Natural killer cell treated with Interleukin-12 subunit alpha and Interleukin-12 subunit beta and Interleukin-15 and Interleukin-18, amount 100 ng/mL, for 72 hours (primary cell): ENCODE measurements at regions not wholly inside any gene's neighbourhood (a gene's known extent, or its start where the extent isn't known, plus 50 kb on each side); places are given as distances from the start of the nearest gene placed in this dataset.

Source experiments
- ATAC-seq, 2 donors: fragments of 150-1000 bp; cut with Tn5 transposase in 1 of 2; sonication (Bioruptor Pico), chemical (Tn5 transposase) in 1 of 2; 2 replicates each; pipeline ENCODE4 v1.10.0; 2021
- DNase-seq: peaks from one replicate; pipeline ENCODE4 v3.0.0; 2022; ENCODE audit warnings: low spot score
- H3K27ac Mint-ChIP-seq, 2 donors: 1 replicate in 1 of 2; 2 replicates in 1 of 2; pipeline ENCODE4 v1.8.0; 2022; ENCODE audit warnings: mixed read lengths in 2 of 2, mild to moderate bottlenecking in 1 of 2, moderate library complexity in 1 of 2
- H3K27me3 Mint-ChIP-seq, 2 donors: 1 replicate in 1 of 2; 2 replicates in 1 of 2; pipeline ENCODE4 v1.8.0; 2022; ENCODE audit warnings: mixed read lengths in 2 of 2
- H3K36me3 Mint-ChIP-seq: one replicate; pipeline ENCODE4 v1.8.0; 2022; ENCODE audit warnings: mixed read lengths
- H3K4me1 Mint-ChIP-seq, 2 donors: 1 replicate in 1 of 2; 2 replicates in 1 of 2; pipeline ENCODE4 v1.8.0; 2022; ENCODE audit warnings: low read depth in 2 of 2, mixed read lengths in 2 of 2, mild to moderate bottlenecking in 1 of 2
- H3K4me3 Mint-ChIP-seq: one replicate; pipeline ENCODE4 v1.8.0; 2022; ENCODE audit warnings: mixed read lengths
- H3K9me3 Mint-ChIP-seq: 2 replicates; pipeline ENCODE4 v1.8.0; 2022; ENCODE audit warnings: mixed read lengths

- Mint-ChIP-seq H3K4me1 (no peaks in the 10 kb centered on the region), H3K36me3 (no peaks in the 10 kb centered on the region), H3K27ac (no peak overlapping the region), H3K4me3 (no peak overlapping the region), H3K9me3 (peaks cover 6% of the 10 kb centered on the region), H3K27me3 (no peaks in the 10 kb centered on the region)
- no peak for DNase-seq
- no peak for ATAC-seq
These were observed 123.3 kb upstream of the RND3 start for GRCh38 chr2:150610670-150611279.

GRCh38 chr2:150609831-150610582 is 122.5 kb upstream of the RND3 start:
- no peak for DNase-seq
- Mint-ChIP-seq H3K36me3 (no peaks in the 10 kb centered on the region), H3K27ac (no peak overlapping the region), H3K9me3 (peaks cover 6% of the 10 kb centered on the region), H3K27me3 (no peaks in the 10 kb centered on the region), H3K4me3 (no peak overlapping the region), H3K4me1 (no peaks in the 10 kb centered on the region)
- no peak for ATAC-seq

- no peak for ATAC-seq
- no peak for DNase-seq
These were observed 120.9 kb upstream of the RND3 start for GRCh38 chr2:150608341-150608740.

GRCh38 chr2:150607390-150607811 is 119.9 kb upstream of the RND3 start:
- Mint-ChIP-seq H3K36me3 (no peaks in the 10 kb centered on the region), H3K27ac (no peak overlapping the region), H3K4me1 (no peaks in the 10 kb centered on the region), H3K4me3 (no peak overlapping the region), H3K27me3 (no peaks in the 10 kb centered on the region), H3K9me3 (peaks cover 3% of the 10 kb centered on the region)
- ATAC-seq (no peak), DNase-seq (no peak)

More at GRCh38 chr2:150608341-150608740, 120.9 kb upstream of the RND3 start:
- H3K4me1 Mint-ChIP-seq: no peaks in the 10 kb centered on the region
- H3K27ac Mint-ChIP-seq: no peak overlapping the region
- no peaks in the 10 kb centered on the region for H3K27me3 Mint-ChIP-seq
- no peak overlapping the region for H3K4me3 Mint-ChIP-seq
- H3K36me3 Mint-ChIP-seq: no peaks in the 10 kb centered on the region
- peaks cover 3% of the 10 kb centered on the region for H3K9me3 Mint-ChIP-seq

GRCh38 chr2:150606380-150607060 is 119.1 kb upstream of the RND3 start:
- Mint-ChIP-seq H3K9me3 (peaks cover 3% of the 10 kb centered on the region), H3K4me3 (no peak overlapping the region), H3K36me3 (no peaks in the 10 kb centered on the region), H3K27me3 (no peaks in the 10 kb centered on the region), H3K4me1 (no peaks in the 10 kb centered on the region), H3K27ac (no peak overlapping the region)
- ATAC-seq (no peak), DNase-seq (no peak)

GRCh38 chr2:150605664-150606063 is 118.2 kb upstream of the RND3 start:
- Mint-ChIP-seq H3K4me3 (no peak overlapping the region), H3K27me3 (no peaks in the 10 kb centered on the region), H3K9me3 (peaks cover 3% of the 10 kb centered on the region), H3K27ac (no peak overlapping the region), H3K4me1 (no peaks in the 10 kb centered on the region), H3K36me3 (no peaks in the 10 kb centered on the region)
- DNase-seq (no peak), ATAC-seq (no peak)

- no peak for DNase-seq
- no peak for ATAC-seq
- no peaks in the 10 kb centered on the region for H3K9me3 Mint-ChIP-seq
- H3K36me3 Mint-ChIP-seq: no peaks in the 10 kb centered on the region
- no peaks in the 10 kb centered on the region for H3K27me3 Mint-ChIP-seq
- no peak overlapping the region for H3K27ac Mint-ChIP-seq
- H3K4me3 Mint-ChIP-seq: no peak overlapping the region
- no peaks in the 10 kb centered on the region for H3K4me1 Mint-ChIP-seq
These were observed 114.0 kb upstream of the RND3 start for GRCh38 chr2:150601280-150602038.

GRCh38 chr2:150599889-150600288 is 112.4 kb upstream of the RND3 start:
- H3K36me3 Mint-ChIP-seq: no peaks in the 10 kb centered on the region
- ATAC-seq (no peak), DNase-seq (no peak)
- H3K9me3 Mint-ChIP-seq: no peaks in the 10 kb centered on the region
- H3K4me1 Mint-ChIP-seq: no peaks in the 10 kb centered on the region
- H3K27me3 Mint-ChIP-seq: no peaks in the 10 kb centered on the region
- no peak overlapping the region for H3K27ac Mint-ChIP-seq
- no peak overlapping the region for H3K4me3 Mint-ChIP-seq

- Mint-ChIP-seq H3K4me3 (no peak overlapping the region), H3K4me1 (no peaks in the 10 kb centered on the region), H3K9me3 (no peaks in the 10 kb centered on the region), H3K27me3 (no peaks in the 10 kb centered on the region), H3K36me3 (no peaks in the 10 kb centered on the region), H3K27ac (no peak overlapping the region)
- no peak for DNase-seq
- ATAC-seq: no peak
These were observed 110.9 kb upstream of the RND3 start for GRCh38 chr2:150598383-150598782.

- ATAC-seq (no peak), DNase-seq (no peak)
- Mint-ChIP-seq H3K4me3 (no peak overlapping the region), H3K36me3 (no peaks in the 10 kb centered on the region), H3K27ac (no peak overlapping the region), H3K27me3 (no peaks in the 10 kb centered on the region), H3K4me1 (no peaks in the 10 kb centered on the region), H3K9me3 (no peaks in the 10 kb centered on the region)
These were observed 108.5 kb upstream of the RND3 start for GRCh38 chr2:150595803-150596470.

- no peak overlapping the region for H3K4me3 Mint-ChIP-seq
- H3K36me3 Mint-ChIP-seq: no peaks in the 10 kb centered on the region
- no peak for ATAC-seq
- H3K4me1 Mint-ChIP-seq: no peaks in the 10 kb centered on the region
- H3K9me3 Mint-ChIP-seq: no peaks in the 10 kb centered on the region
- DNase-seq: no peak
- no peak overlapping the region for H3K27ac Mint-ChIP-seq
- H3K27me3 Mint-ChIP-seq: no peaks in the 10 kb centered on the region
These were observed 106.8 kb upstream of the RND3 start for GRCh38 chr2:150594299-150594698.

- H3K4me3 Mint-ChIP-seq: no peak overlapping the region
- H3K27me3 Mint-ChIP-seq: no peaks in the 10 kb centered on the region
- no peaks in the 10 kb centered on the region for H3K36me3 Mint-ChIP-seq
- ATAC-seq (no peak), DNase-seq (no peak)
- no peaks in the 10 kb centered on the region for H3K9me3 Mint-ChIP-seq
- no peaks in the 10 kb centered on the region for H3K4me1 Mint-ChIP-seq
- H3K27ac Mint-ChIP-seq: no peak overlapping the region
These were observed 104.2 kb upstream of the RND3 start for GRCh38 chr2:150591496-150592285.

GRCh38 chr2:150589681-150590080 is 102.2 kb upstream of the RND3 start:
- no peak for ATAC-seq
- no peak overlapping the region for H3K27ac Mint-ChIP-seq
- no peaks in the 10 kb centered on the region for H3K36me3 Mint-ChIP-seq
- no peaks in the 10 kb centered on the region for H3K4me1 Mint-ChIP-seq
- H3K9me3 Mint-ChIP-seq: no peaks in the 10 kb centered on the region
- H3K4me3 Mint-ChIP-seq: no peak overlapping the region
- no peak for DNase-seq
- H3K27me3 Mint-ChIP-seq: no peaks in the 10 kb centered on the region
